Body of pancreas (tissue), 4 donors: ENCODE measurements at regions not wholly inside any gene's neighbourhood (a gene's known extent, or its start where the extent isn't known, plus 50 kb on each side); places are given as distances from the start of the nearest gene placed in this dataset.

Source experiments
- ATAC-seq: fragments of 150-250 bp; one replicate; pipeline ENCODE4 v1.9.1; 2016
- DNase-seq, 4 donors: peaks; one replicate each; pipeline ENCODE4 v3.0.0-alpha.2; 2019
- H3K27ac ChIP-seq, 4 donors: fragments of 200-600 bp; sonication (generic); 1 replicate in 3 of 4; 2 replicates in 1 of 4; pipeline versions ENCODE4 v1.5.1 to v1.6.1; 2016 to 2019; ENCODE audit warnings: mild to moderate bottlenecking in 1 of 4, mixed read lengths in 1 of 4, moderate library complexity in 1 of 4
- H3K27me3 ChIP-seq, 2 donors: fragments of 200-600 bp; sonication (generic); one replicate each; pipeline ENCODE4 v1.6.0; 2016; ENCODE audit warnings: mild to moderate bottlenecking in 1 of 2
- H3K36me3 ChIP-seq, 2 donors: fragments of 200-600 bp; sonication (generic); replicated peaks in 1 of 2; 2 replicates each; pipeline ENCODE4 v1.5.1; 2016; ENCODE audit warnings: low read depth in 2 of 2; ENCODE audit not compliant: insufficient read depth in 1 of 2
- H3K4me1 ChIP-seq: fragments of 200-600 bp; sonication (generic); one replicate; pipeline ENCODE4 v1.6.0; 2016
- H3K4me3 ChIP-seq, 2 donors: fragments of 200-600 bp; sonication (generic); 1 replicate in 1 of 2; 2 replicates in 1 of 2; pipeline ENCODE4 v1.5.1; 2016 to 2019
- H3K9me3 ChIP-seq, 3 donors: fragments of 200-600 bp; sonication (generic); 1 replicate in 2 of 3; 2 replicates in 1 of 3; pipeline ENCODE4 v1.5.1; 2016
- CTCF ChIP-seq, 7 experiments: fragments of 450-650 bp in 4 of 7; fragments of 200-600 bp in 3 of 7; sonication (generic) in 3 of 7; IDR thresholded peaks; one replicate each; pipeline ENCODE4 v1.5.1; 2016 to 2019; ENCODE audit warnings: antibody characterized with exemption in 7 of 7
- POLR2A ChIP-seq, 3 donors: fragments of 450-650 bp; IDR thresholded peaks; one replicate each; pipeline ENCODE4 v1.6.1; 2016; ENCODE audit warnings: antibody characterized with exemption in 3 of 3, mild to moderate bottlenecking in 2 of 3
- WGBS, 2 donors: methylation state at CpG; one replicate each; pipeline ENCODE4 v1.1.5; 2017; 5-methylcytosine and 5-hydroxymethylcytosine counted together
- intact Hi-C: fragments of 100-400 bp; cut with DNase I; formaldehyde crosslinking; loops from one replicate; pipeline ENCODE4 v1.15.1; 2023

- WGBS, 2 donors: 11 to 17% methylated on average over 3 of the region's 3 CpGs
- ATAC-seq: no peak
- Histone ChIP-seq H3K36me3 (no peaks in the 10 kb centered on the region), H3K9me3 (no peaks in the 10 kb centered on the region), H3K27me3 (no peaks in the 10 kb centered on the region), H3K27ac (no peak overlapping the region), H3K4me3 (no peak overlapping the region), H3K4me1 (no peaks in the 10 kb centered on the region)
- no peak for DNase-seq
- no peak for TF ChIP-seq POLR2A (IDR thresholded peaks at IDR 0.05)
- no peak for TF ChIP-seq CTCF (IDR thresholded peaks at IDR 0.05)
- intact Hi-C loops: no loop called here
Measured at GRCh38 chr15:96997538-96997937, 667.0 kb downstream of the NR2F2 start.

DNA sequence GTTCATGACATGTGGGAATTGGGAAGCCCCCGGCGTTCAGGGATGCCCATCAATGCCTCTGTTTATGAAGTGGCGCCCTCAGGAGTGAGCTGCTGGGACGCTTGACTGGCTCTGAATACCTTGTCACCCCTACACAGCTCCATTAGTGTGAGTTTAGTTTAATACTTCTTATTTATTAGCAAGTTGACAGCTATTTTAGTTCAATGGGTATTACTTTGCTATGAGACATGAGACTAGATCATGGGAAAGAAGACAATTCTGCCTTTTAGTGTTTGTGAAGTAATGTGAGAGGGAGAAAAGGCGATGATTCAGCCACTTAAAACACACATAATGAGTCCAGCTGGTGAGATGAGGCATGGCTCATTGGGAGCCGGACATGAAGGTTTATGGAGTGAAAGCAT, 678.5 kb downstream of the NR2F2 start:
- no peaks in the 10 kb centered on the region for H3K4me1 ChIP-seq
- TF ChIP-seq CTCF (IDR thresholded peaks at IDR 0.05) (no peak), POLR2A (IDR thresholded peaks at IDR 0.05) (no peak)
- DNase-seq: no peak
- no peak overlapping the region for H3K4me3 ChIP-seq
- no peak for ATAC-seq
- no peaks in the 10 kb centered on the region for H3K36me3 ChIP-seq
- H3K27me3 ChIP-seq: no peaks in the 10 kb centered on the region
- intact Hi-C loops: no loop called here
- H3K27ac ChIP-seq: no peak overlapping the region
- no peaks in the 10 kb centered on the region for H3K9me3 ChIP-seq
- 55 to 65% methylated on average over 6 of the region's 6 CpGs for WGBS, 2 donors

DNA sequence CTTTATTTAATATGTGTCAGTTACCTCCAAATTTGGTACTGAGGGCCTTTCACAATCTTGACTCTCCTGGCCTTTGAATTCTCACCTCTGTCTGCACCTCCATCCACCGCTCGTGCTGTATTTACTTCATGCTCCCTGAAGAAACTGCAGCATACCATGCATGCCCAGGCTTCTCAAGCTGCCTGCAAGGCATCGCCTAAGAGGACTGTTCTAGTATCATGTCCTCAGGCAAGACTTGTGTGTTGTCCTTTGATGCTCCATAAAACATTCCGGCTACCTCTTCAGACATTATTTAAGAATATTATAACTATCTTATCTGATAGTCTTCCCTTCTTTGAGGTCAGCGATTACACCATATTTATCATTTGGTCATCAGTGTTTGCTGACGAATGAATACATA, 682.5 kb downstream of the NR2F2 start:
- no peaks in the 10 kb centered on the region for H3K9me3 ChIP-seq
- peaks cover 0 to 1% of the 10 kb centered on the region in 2 donors for H3K36me3 ChIP-seq
- no peak for DNase-seq
- H3K4me3 ChIP-seq: no peak overlapping the region
- no peaks in the 10 kb centered on the region for H3K27me3 ChIP-seq
- no peak for TF ChIP-seq CTCF (IDR thresholded peaks at IDR 0.05)
- TF ChIP-seq POLR2A (IDR thresholded peaks at IDR 0.05): no peak
- intact Hi-C loops: no loop called here
- no peak for ATAC-seq
- H3K4me1 ChIP-seq: no peaks in the 10 kb centered on the region
- 79 to 85% methylated on average over 6 of the region's 6 CpGs for WGBS, 2 donors
- H3K27ac ChIP-seq: no peak overlapping the region

DNA sequence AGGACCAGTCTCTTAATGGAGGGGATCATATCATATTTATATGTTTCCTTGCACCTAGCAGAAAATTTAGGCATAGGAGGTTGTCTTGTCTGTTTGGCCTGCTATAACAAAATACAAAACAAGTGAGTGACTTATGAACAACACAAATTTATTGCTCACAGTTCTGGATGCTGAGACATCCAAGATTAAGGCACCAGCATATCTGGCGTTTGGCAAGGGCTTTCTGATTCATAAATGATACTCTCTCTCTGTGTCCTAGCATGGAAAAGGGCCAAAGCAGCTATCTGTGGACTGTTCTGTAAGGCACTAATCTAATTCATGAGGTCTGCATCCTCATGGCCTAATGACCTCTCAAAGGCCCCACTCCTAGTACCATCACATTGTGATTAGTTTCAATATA, 683.0 kb downstream of the NR2F2 start:
- H3K36me3 ChIP-seq: peaks cover 0 to 1% of the 10 kb centered on the region in 2 donors
- DNase-seq: no peak
- no peak overlapping the region for H3K27ac ChIP-seq
- no peaks in the 10 kb centered on the region for H3K27me3 ChIP-seq
- H3K4me1 ChIP-seq: no peaks in the 10 kb centered on the region
- H3K9me3 ChIP-seq: no peaks in the 10 kb centered on the region
- TF ChIP-seq POLR2A (IDR thresholded peaks at IDR 0.05) (no peak), CTCF (IDR thresholded peaks at IDR 0.05) (no peak)
- intact Hi-C loops: no loop called here
- WGBS, 2 donors: 56 to 61% methylated on average over 1 of the region's 1 CpG
- no peak overlapping the region for H3K4me3 ChIP-seq
- no peak for ATAC-seq

GRCh38 chr15:97014001-97014400, 683.5 kb downstream of the NR2F2 start:
- no peak overlapping the region for H3K4me3 ChIP-seq
- WGBS, 2 donors: 28 to 33% methylated on average over 2 of the region's 2 CpGs
- H3K27ac ChIP-seq: no peak overlapping the region
- no peaks in the 10 kb centered on the region for H3K9me3 ChIP-seq
- H3K4me1 ChIP-seq: no peaks in the 10 kb centered on the region
- H3K27me3 ChIP-seq: no peaks in the 10 kb centered on the region
- intact Hi-C loops: no loop called here
- ATAC-seq (no peak), DNase-seq (no peak)
- peaks cover 0 to 1% of the 10 kb centered on the region in 2 donors for H3K36me3 ChIP-seq
- no peak for TF ChIP-seq CTCF (IDR thresholded peaks at IDR 0.05)
- TF ChIP-seq POLR2A (IDR thresholded peaks at IDR 0.05): no peak
